ENCODE measurements at regions not wholly inside any gene's neighbourhood (a gene's known extent, or its start where the extent isn't known, plus 50 kb on each side); places are given as distances from the start of the nearest gene placed in this dataset.

DNA sequence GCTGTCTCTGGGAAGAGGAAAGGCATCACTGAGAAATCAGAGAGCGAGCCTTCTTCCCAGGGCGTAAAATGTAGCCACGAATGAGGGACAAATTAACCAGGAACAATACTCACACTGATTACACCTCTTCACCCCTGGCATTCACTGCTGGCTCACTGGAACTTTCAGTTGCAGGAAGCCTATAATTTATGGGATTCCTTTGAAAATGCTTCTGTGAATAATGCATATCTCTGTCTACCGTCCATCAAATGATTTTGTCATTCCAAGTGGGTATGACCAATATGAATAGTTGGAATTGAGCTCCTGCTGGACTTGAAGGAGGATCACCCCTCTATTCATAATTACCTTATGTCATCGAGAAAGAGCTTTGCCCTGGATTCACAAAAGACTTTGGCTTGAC is 360.3 kb upstream of the FZD8 start:
- TF ChIP-seq POLR2AphosphoS5 (IDR thresholded peaks at IDR 0.05) (no peak), POLR2A (IDR thresholded peaks at IDR 0.05) (no peak)
- TF ChIP-seq, protein P1, sequence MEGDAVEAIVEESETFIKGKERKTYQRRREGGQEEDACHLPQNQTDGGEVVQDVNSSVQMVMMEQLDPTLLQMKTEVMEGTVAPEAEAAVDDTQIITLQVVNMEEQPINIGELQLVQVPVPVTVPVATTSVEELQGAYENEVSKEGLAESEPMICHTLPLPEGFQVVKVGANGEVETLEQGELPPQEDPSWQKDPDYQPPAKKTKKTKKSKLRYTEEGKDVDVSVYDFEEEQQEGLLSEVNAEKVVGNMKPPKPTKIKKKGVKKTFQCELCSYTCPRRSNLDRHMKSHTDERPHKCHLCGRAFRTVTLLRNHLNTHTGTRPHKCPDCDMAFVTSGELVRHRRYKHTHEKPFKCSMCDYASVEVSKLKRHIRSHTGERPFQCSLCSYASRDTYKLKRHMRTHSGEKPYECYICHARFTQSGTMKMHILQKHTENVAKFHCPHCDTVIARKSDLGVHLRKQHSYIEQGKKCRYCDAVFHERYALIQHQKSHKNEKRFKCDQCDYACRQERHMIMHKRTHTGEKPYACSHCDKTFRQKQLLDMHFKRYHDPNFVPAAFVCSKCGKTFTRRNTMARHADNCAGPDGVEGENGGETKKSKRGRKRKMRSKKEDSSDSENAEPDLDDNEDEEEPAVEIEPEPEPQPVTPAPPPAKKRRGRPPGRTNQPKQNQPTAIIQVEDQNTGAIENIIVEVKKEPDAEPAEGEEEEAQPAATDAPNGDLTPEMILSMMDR (IDR thresholded peaks at IDR 0.05): no peak
